ENCODE measurements at regions not wholly inside any gene's neighbourhood (a gene's known extent, or its start where the extent isn't known, plus 50 kb on each side); places are given as distances from the start of the nearest gene placed in this dataset.

DNA sequence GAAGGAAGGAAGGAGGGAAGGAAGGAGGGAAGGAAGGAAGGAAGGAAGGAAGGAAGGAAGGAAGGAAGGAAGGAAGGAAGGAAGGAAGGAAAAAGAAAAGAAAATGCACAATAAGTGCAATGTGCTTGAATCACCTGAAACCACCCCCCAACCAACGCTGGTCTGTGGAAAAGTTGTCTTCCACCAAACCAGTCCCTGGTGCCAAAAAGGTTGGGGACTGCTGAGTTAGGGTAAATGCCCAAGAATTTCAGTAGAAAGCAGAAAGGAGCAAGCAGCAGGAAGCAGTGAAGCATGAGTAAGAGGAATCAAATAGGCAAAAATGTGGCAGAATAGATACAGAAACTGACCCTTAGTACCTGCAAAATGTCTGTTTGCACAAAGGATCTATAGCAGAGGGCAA is 137.2 kb downstream of the JCAD start:
- TF ChIP-seq, protein P1, sequence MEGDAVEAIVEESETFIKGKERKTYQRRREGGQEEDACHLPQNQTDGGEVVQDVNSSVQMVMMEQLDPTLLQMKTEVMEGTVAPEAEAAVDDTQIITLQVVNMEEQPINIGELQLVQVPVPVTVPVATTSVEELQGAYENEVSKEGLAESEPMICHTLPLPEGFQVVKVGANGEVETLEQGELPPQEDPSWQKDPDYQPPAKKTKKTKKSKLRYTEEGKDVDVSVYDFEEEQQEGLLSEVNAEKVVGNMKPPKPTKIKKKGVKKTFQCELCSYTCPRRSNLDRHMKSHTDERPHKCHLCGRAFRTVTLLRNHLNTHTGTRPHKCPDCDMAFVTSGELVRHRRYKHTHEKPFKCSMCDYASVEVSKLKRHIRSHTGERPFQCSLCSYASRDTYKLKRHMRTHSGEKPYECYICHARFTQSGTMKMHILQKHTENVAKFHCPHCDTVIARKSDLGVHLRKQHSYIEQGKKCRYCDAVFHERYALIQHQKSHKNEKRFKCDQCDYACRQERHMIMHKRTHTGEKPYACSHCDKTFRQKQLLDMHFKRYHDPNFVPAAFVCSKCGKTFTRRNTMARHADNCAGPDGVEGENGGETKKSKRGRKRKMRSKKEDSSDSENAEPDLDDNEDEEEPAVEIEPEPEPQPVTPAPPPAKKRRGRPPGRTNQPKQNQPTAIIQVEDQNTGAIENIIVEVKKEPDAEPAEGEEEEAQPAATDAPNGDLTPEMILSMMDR (IDR thresholded peaks at IDR 0.05; ENCODE audit: insufficient read depth, low read depth, low read length) = no peak
- H3K36me3 ChIP-seq (ENCODE audit: control insufficient read depth, insufficient read depth, low read length) = no peaks in the 10 kb centered on the region
- H3K27me3 ChIP-seq (ENCODE audit: control insufficient read depth, insufficient read depth, low read length) = peaks cover 34% of the 10 kb centered on the region
- ChIA-PET CTCF (interaction anchor here (1.7 kb wide), 1 partner anchor 319 kb away, joined by 4 read pairs; no protein-coding TSS in a partner anchor), POLR2A (no interaction called here)
- no peak overlapping the region for H3K4me3 ChIP-seq (ENCODE audit: low read depth, low read length)
- DNase-seq (ENCODE audit: low read depth) = no peak

- POLR2A ChIA-PET = no interaction called here
- H3K27me3 ChIP-seq (ENCODE audit: control insufficient read depth, insufficient read depth, low read length) = peaks cover 34% of the 10 kb centered on the region
- DNase-seq (ENCODE audit: low read depth) = no peak
- CTCF ChIA-PET = interaction anchor here (1.1 kb wide), 1 partner anchor 8 kb away, joined by 3 read pairs; no protein-coding TSS in a partner anchor
- H3K4me3 ChIP-seq (ENCODE audit: low read depth, low read length) = no peak overlapping the region
- H3K36me3 ChIP-seq (ENCODE audit: control insufficient read depth, insufficient read depth, low read length) = no peaks in the 10 kb centered on the region
- TF ChIP-seq, protein P1 (IDR thresholded peaks at IDR 0.05; ENCODE audit: insufficient read depth, low read depth, low read length) = no peak
Observed at GRCh38 chr10:29921071-29921446, 138.3 kb downstream of the JCAD start.

DNA sequence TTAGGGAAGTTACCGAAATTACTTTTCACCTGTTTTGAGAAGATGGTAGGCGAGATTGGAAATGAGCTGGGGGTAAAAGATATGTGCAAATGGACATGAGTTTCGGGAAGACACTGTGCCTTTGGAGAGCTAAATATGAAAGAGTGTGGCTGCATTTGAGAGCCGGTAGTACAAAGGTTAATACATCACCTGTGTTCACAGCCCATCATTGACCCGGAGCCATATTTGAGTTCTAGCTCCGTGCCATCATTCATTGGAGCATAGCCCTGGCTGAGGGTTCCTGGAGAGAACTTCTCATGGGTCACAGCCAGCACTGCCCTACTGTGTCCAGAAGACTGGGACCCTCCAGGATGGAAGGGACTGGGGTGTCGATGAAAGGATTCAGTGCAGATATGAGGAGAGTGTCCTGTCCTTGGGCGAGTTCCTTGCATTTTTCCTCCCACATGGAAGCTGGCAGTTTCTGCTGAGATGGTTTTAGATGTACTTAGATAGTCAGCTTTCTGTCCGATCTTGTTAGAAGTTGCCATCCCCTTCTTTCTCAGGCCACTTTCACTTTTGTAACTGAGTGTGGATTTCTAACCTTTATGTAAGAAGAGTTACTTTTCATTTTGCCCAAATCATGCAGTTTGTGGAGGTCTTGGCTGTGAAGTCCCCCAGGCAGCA is 138.8 kb downstream of the JCAD start:
- POLR2A ChIA-PET = no interaction called here
- Histone ChIP-seq H3K27me3 (ENCODE audit: control insufficient read depth, insufficient read depth, low read length) (peaks cover 37% of the 10 kb centered on the region), H3K4me3 (ENCODE audit: low read depth, low read length) (no peak overlapping the region), H3K36me3 (ENCODE audit: control insufficient read depth, insufficient read depth, low read length) (no peaks in the 10 kb centered on the region)
- CTCF ChIA-PET = interaction anchor here (0.7 kb wide), 1 partner anchor 10 kb away, joined by 4 read pairs; no protein-coding TSS in a partner anchor
- no peak for DNase-seq (ENCODE audit: low read depth)
- TF ChIP-seq, protein P1 (IDR thresholded peaks at IDR 0.05; ENCODE audit: insufficient read depth, low read depth, low read length) = no peak

DNA sequence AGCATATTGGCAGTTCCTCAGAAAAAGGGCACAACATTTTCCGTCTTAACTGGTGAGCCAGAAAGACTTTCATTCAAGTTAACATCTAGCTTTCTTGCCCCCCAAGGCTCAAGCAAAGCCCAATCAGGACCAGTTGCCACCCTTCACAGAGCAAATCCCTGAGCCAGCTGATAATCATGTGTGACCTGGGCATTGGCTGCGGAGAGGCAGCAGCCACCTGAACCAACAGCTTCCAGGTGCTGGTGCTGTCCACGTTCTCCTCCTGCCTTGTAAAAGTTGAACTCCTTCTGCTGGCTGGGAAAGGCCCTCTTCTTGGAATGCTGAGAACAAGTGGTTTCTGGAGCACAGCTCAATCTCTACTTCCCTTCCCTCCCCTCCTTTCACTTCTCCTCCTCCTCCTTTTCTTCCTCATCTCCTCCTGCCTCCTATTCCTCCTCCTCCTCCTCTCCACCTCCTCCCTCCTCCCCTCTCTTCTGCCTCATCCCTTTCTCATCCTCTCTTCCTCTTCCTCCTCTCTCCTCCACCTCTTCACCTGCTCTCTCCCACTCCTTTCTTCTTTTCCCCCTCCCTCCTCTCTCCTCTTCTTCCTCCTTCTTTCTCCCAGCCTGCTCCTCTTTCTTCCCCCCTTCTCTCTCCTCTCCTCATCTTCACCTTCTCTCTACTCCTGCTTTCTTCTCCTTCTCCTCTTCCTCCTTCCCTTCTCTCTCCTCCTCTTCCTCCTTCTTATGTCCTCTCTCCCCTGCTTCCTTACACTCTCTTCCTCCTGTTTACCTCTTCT is 140.6 kb downstream of the JCAD start:
- POLR2A ChIA-PET = no interaction called here
- TF ChIP-seq, protein P1 (IDR thresholded peaks at IDR 0.05; ENCODE audit: insufficient read depth, low read depth, low read length) = no peak
- Histone ChIP-seq H3K27me3 (ENCODE audit: control insufficient read depth, insufficient read depth, low read length) (peaks cover 30% of the 10 kb centered on the region), H3K4me3 (ENCODE audit: low read depth, low read length) (no peak overlapping the region), H3K36me3 (ENCODE audit: control insufficient read depth, insufficient read depth, low read length) (no peaks in the 10 kb centered on the region)
- CTCF ChIA-PET = no interaction called here
- DNase-seq (ENCODE audit: low read depth) = no peak

DNA sequence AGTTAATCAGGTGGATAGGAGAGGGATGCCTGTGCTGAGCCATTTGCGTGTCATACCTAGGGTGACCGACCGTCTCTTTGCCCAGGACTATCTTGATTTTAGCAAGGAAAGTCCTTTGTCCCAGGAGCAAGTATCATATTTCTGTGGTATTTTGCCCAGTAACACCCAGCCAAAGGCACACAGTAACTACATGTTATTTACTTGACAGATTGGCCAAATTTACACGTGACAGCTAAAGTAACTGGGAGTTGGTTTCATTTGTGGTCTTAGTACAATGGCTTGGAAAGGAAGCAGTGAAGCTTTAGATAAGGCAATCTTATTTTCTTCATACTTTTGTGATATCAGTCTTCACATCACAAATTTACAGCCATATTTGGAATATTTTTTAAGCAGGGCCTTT is 142.1 kb downstream of the JCAD start:
- DNase-seq (ENCODE audit: low read depth) = no peak
- POLR2A ChIA-PET = no interaction called here
- CTCF ChIA-PET = no interaction called here

More for the DNA sequence above, 142.1 kb downstream of the JCAD start:
- TF ChIP-seq, protein P1 (IDR thresholded peaks at IDR 0.05; ENCODE audit: insufficient read depth, low read depth, low read length) = no peak
- no peaks in the 10 kb centered on the region for H3K36me3 ChIP-seq (ENCODE audit: control insufficient read depth, insufficient read depth, low read length)
- no peak overlapping the region for H3K4me3 ChIP-seq (ENCODE audit: low read depth, low read length)
- H3K27me3 ChIP-seq (ENCODE audit: control insufficient read depth, insufficient read depth, low read length) = peaks cover 26% of the 10 kb centered on the region
